SK-N-SH (cell line): ENCODE measurements at regions not wholly inside any gene's neighbourhood (a gene's known extent, or its start where the extent isn't known, plus 50 kb on each side); places are given as distances from the start of the nearest gene placed in this dataset.

Source experiments
- CHD2 ChIP-seq: fragments of 150-350 bp; IDR thresholded peaks from 2 replicates; pipeline ENCODE4 v1.6.1; 2018; ENCODE audit warnings: low read length; ENCODE audit not compliant: partially characterized antibody
- CTCF ChIP-seq: fragments of 200-600 bp; sonication (generic); IDR thresholded peaks from 2 replicates; pipeline ENCODE4 v1.6.1; 2017; ENCODE audit warnings: antibody characterized with exemption, mild to moderate bottlenecking, moderate library complexity
- EP300 ChIP-seq, 2 experiments: IDR thresholded peaks; 2 replicates each; pipeline versions ENCODE4 v1.4.0 to v1.6.1; 2012; ENCODE audit warnings: borderline replicate concordance in 1 of 2, low read depth in 1 of 2, low read length in 1 of 2
- EZH2phosphoT487 ChIP-seq: fragments of 200-600 bp; sonication (generic); IDR thresholded peaks from 2 replicates; pipeline ENCODE4 v1.6.1; 2017; ENCODE audit warnings: low read depth, mixed run types, mild to moderate bottlenecking, antibody characterized with exemption, moderate library complexity, borderline replicate concordance
- GATA2 ChIP-seq: sonication (generic); formaldehyde crosslinking; IDR thresholded peaks from 2 replicates; pipeline ENCODE4 v1.5.0; 2020; ENCODE audit warnings: mild to moderate bottlenecking, missing genetic modification reagents
- NFIC ChIP-seq: IDR thresholded peaks from 2 replicates; pipeline ENCODE4 v1.4.0; 2012; ENCODE audit warnings: borderline replicate concordance
- NRF1 ChIP-seq: IDR thresholded peaks from 2 replicates; pipeline ENCODE4 v1.6.1; 2012; ENCODE audit warnings: low read depth, mild to moderate bottlenecking, low read length
- RAD21 ChIP-seq: IDR thresholded peaks from 2 replicates; pipeline ENCODE4 v1.6.1; 2012; ENCODE audit warnings: mild to moderate bottlenecking, low read length
- RCOR1 ChIP-seq: fragments of 150-350 bp; IDR thresholded peaks from 2 replicates; pipeline ENCODE4 v1.6.1; 2017; ENCODE audit warnings: antibody characterized with exemption, low read length
- REST ChIP-seq: IDR thresholded peaks from 2 replicates; pipeline ENCODE4 v1.6.1; 2012; ENCODE audit warnings: mild to moderate bottlenecking, low read depth, low read length, moderate library complexity
- SIN3A ChIP-seq: IDR thresholded peaks from 2 replicates; pipeline ENCODE4 v1.6.1; 2012; ENCODE audit warnings: low read depth, mild to moderate bottlenecking, low read length, moderate library complexity, borderline replicate concordance
- TAF1 ChIP-seq: IDR thresholded peaks from 2 replicates; pipeline ENCODE4 v1.6.1; 2012; ENCODE audit warnings: low read depth, mild to moderate bottlenecking, low read length, moderate library complexity, borderline replicate concordance

- TF ChIP-seq TAF1 (no peak), NFIC (no peak), SIN3A (no peak), NRF1 (no peak), EZH2phosphoT487 (no peak), CTCF (no peak), EP300 (IDR thresholded peaks at IDR 0.05; ENCODE audit: borderline replicate concordance in 1 of 2, low read depth in 1 of 2, low read length in 1 of 2) (no peak), GATA2 (no peak), RCOR1 (no peak), CHD2 (no peak), RAD21 (no peak), REST (no peak)
Observed at GRCh38 chr5:39486790-39487189, 62.0 kb upstream of the DAB2 start.
